GM12891 (cell line): ENCODE measurements at regions not wholly inside any gene's neighbourhood (a gene's known extent, or its start where the extent isn't known, plus 50 kb on each side); places are given as distances from the start of the nearest gene placed in this dataset.

Experiments used
- DNase-seq: peaks from one replicate; pipeline ENCODE4 v3.0.0; 2011; ENCODE audit warnings: low spot score; ENCODE audit not compliant: insufficient read length
- FAIRE-seq: peaks from 2 replicates; lab custom pipeline; 2011; peaks lifted over from hg19 to GRCh38; lab: Jason Lieb, UNC
- PAX5 ChIP-seq: IDR thresholded peaks from 2 replicates; pipeline ENCODE4 v1.6.1; 2011; ENCODE audit warnings: low read length, moderate library complexity, mild to moderate bottlenecking; ENCODE audit not compliant: insufficient read depth, severe bottlenecking
- POLR2A ChIP-seq: IDR thresholded peaks from 2 replicates; pipeline ENCODE4 v1.6.1; 2011; ENCODE audit warnings: low read depth, low read length, control low read depth
- POLR2AphosphoS5 ChIP-seq: IDR thresholded peaks from 2 replicates; pipeline ENCODE4 v1.6.1; 2011; ENCODE audit warnings: low read depth, low read length, control low read depth
- POU2F2 ChIP-seq: IDR thresholded peaks from 2 replicates; pipeline ENCODE4 v1.6.1; 2011; ENCODE audit warnings: low read depth, mild to moderate bottlenecking, control low read depth, low read length, moderate library complexity
- SPI1 ChIP-seq: IDR thresholded peaks from 2 replicates; pipeline ENCODE4 v1.6.1; 2011; ENCODE audit warnings: low read depth, low read length, control low read depth
- TAF1 ChIP-seq: IDR thresholded peaks from 2 replicates; pipeline ENCODE4 v1.6.1; 2011; ENCODE audit warnings: low read depth, low read length, control low read depth

DNA sequence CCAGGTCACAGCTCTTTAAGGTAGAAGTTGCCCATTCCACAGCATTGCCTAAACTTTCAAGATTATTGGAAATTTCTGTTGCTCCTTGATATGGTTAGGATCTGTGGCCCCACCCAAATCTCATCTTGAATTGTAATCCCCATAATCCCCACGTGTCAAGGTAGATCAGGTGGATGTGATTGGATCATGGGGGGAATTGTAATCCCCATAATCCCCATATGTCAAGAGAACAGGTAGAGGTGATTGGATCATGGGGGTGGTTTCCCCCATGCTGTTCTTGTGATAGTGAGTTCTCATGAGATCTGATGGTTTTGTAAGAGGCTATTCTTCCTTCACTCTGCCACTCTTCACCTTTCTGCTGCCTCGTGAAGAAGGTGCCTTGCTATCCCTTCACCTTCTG lies 327.4 kb upstream of the MAP3K7 start:
- FAIRE-seq (no peak), DNase-seq (no peak)
- TF ChIP-seq POLR2AphosphoS5: no peak
- TF ChIP-seq SPI1: no peak
- TF ChIP-seq POU2F2: no peak
- TF ChIP-seq POLR2A: no peak
- TF ChIP-seq PAX5: no peak
- no peak for TF ChIP-seq TAF1

DNA sequence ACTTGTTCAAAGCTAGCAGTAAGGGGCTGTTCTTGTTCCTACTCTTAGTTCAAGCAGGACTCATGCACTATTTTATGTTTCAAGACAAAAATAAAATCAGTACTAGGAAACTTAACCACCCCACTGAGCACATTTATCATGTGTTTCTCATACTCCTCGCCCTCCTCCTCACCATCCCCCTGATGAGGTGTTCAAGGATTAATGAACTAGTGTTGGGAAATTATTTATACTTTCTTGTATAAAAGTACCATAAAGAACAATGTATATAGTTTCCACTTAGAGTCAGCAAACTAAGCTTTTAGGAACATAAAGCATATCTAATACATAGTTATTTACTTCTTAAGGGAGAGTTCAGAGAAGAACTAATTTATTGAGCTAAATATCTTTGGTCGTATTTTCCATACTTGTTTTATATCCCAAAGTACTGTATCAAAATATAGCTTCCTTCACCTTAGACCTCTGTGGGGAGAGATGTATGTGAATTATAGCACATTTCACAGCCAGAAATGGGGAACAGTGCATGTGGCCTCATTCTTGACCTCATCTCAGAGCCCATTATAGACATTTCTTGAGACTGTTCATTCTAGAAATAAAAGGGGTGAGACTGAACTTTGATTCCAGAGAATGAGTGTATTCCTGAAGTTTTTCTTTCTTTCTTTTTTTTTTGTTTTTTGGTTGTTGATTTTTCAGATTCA lies 326.5 kb upstream of the MAP3K7 start:
- FAIRE-seq (no peak), DNase-seq (no peak)

DNA sequence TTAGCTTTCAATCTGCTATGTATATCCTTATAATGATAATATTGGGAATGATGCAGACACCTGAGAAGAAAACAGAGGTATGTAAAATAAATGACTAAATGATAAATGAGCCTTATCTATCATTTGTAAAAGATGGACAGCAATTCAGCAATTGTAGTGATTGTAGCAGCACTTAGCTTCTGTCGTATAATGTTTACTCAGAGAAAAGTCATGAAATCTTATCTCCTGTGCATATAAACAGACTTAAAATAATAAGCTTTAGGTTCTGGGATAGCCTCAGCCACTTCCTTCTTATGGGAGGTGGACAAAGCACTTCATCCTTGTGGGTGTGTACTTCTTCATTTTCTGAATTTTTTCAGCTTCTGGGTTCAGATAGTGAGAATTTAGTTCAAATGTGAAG lies 324.8 kb upstream of the MAP3K7 start:
- no peak for TF ChIP-seq POLR2A
- TF ChIP-seq TAF1: no peak
- no peak for TF ChIP-seq POLR2AphosphoS5
- TF ChIP-seq POU2F2: no peak
- TF ChIP-seq PAX5: no peak
- TF ChIP-seq SPI1: no peak
- FAIRE-seq: no peak
- no peak for DNase-seq

More for the DNA sequence above, 326.5 kb upstream of the MAP3K7 start:
- TF ChIP-seq POLR2AphosphoS5 (no peak), PAX5 (no peak), TAF1 (no peak), POLR2A (no peak), POU2F2 (no peak), SPI1 (no peak)

DNA sequence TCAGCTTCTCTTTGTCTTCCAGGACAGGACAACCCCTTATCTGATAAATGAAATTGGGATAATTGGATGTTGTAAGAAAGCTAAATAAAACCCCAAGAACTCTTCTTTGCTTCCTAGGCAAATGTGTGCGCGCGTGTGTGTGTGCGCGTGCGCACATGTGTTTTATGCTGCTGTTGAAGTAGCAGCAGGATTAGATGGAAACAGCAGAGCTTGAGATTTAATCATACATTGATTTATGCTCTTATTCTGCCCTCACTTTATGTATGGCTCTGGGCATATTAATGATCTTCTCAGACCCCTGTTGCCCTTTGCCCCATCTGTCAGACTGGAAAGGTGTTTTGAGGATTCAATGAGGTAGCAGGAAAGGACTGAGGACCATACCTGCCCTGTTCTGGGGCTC lies 324.0 kb upstream of the MAP3K7 start:
- no peak for DNase-seq
- no peak for FAIRE-seq
- TF ChIP-seq TAF1: no peak
- no peak for TF ChIP-seq POLR2A
- no peak for TF ChIP-seq POU2F2
- TF ChIP-seq POLR2AphosphoS5: no peak
- no peak for TF ChIP-seq SPI1
- no peak for TF ChIP-seq PAX5

- DNase-seq (no peak), FAIRE-seq (no peak)
- no peak for TF ChIP-seq POLR2AphosphoS5
- TF ChIP-seq POU2F2: no peak
These were observed 321.2 kb upstream of the MAP3K7 start for GRCh38 chr6:90907931-90908655.

DNA sequence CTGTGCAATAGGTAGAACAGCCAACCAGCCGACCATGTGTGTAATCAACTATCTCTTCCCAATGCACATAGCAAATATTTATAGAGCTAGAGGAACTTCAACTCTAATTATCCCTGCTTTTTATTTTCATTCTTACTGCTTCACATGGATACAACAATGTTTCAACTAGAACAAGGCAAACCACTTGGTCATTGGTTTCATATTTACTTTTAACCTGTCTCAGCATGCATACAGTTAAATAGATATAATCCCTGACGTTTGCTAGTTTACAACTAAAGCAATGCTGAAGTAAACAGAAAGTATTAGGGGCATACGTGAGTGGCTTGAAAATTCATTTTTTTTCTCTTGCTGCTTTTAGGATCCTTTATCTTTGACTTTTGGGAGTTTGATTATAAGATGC lies 318.5 kb upstream of the MAP3K7 start:
- TF ChIP-seq POU2F2: no peak
- TF ChIP-seq PAX5: no peak
- TF ChIP-seq TAF1: no peak
- no peak for TF ChIP-seq POLR2AphosphoS5
- DNase-seq: no peak
- no peak for FAIRE-seq

- FAIRE-seq (no peak), DNase-seq (no peak)
- TF ChIP-seq TAF1 (no peak), POU2F2 (no peak), SPI1 (no peak), POLR2A (no peak), PAX5 (no peak), POLR2AphosphoS5 (no peak)
These were observed 313.2 kb upstream of the MAP3K7 start for GRCh38 chr6:90900034-90900433.

DNA sequence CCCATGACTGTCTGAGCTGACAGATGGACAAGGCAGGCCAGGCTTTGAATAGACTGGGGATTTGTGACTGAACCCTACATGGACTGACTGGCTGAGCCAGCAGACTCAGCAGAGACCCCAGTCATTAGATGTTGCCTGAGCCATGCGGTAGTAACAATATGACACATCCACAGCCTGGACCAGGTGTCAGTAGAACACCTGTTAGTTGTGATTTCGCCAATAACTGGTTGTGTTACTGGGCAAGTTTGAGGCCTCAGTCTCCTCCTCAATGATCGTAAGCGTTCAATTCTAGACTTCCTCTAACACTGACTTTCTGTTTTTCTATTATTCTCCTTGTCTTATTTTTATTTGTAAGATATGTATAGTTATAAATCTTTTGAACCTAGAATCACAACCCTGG lies 311.9 kb upstream of the MAP3K7 start:
- DNase-seq: no peak
- FAIRE-seq: no peak
- no peak for TF ChIP-seq SPI1
- no peak for TF ChIP-seq PAX5
- TF ChIP-seq TAF1: no peak
- no peak for TF ChIP-seq POLR2A
- TF ChIP-seq POLR2AphosphoS5: no peak
- TF ChIP-seq POU2F2: no peak

DNA sequence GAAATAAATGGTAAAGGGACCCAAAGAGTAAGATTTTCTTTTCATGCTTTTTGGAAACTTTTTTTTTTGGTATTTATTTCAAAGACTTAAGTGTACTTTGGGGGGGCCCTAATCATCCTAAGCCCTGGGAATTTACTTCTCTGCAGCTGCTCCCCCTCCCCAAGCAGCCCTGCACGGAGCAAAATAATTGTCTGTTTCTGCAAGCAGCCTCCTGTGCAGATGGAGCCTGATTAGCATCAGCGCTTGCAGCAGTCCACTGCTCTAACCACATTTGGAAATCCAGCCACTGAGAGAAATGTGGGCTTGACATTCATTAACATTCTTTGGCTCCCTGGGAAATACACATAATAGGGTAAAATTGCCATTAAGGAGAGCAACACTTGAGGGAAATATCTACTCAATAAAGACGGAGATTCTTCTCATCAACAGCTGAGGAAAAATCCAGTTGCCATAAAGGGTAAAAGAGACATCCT lies 309.2 kb upstream of the MAP3K7 start:
- no peak for DNase-seq
- TF ChIP-seq POLR2AphosphoS5 (no peak), PAX5 (no peak)

More for the DNA sequence above, 309.2 kb upstream of the MAP3K7 start:
- FAIRE-seq: no peak
